Naive B cell (primary cell): ENCODE measurements at regions not wholly inside any gene's neighbourhood (a gene's known extent, or its start where the extent isn't known, plus 50 kb on each side); places are given as distances from the start of the nearest gene placed in this dataset.
"Not testable (repeated sequence)": the region's sequence is repeated elsewhere in the genome, so short reads cannot be mapped to it uniquely, and the experiment has no call there.

Source experiments
- ATAC-seq, 2 donors: fragments of 150-1000 bp; cut with Tn5 transposase; 2 replicates each; pipeline ENCODE4 v1.10.0; 2021; ENCODE audit warnings: low read depth in 2 of 2, mild to moderate bottlenecking in 2 of 2, moderate library complexity in 2 of 2
- DNase-seq: peaks from one replicate; pipeline ENCODE4 v3.0.0; 2022
- H3K27ac Mint-ChIP-seq, 6 donors: one replicate each; pipeline ENCODE4 v1.8.0; 2020 to 2022; ENCODE audit warnings: mild to moderate bottlenecking in 6 of 6, mixed read lengths in 6 of 6, moderate library complexity in 5 of 6, inconsistent platforms in 2 of 6
- H3K27me3 Mint-ChIP-seq, 3 donors: one replicate each; pipeline ENCODE4 v1.8.0; 2021 to 2022; ENCODE audit warnings: mixed read lengths in 3 of 3, mild to moderate bottlenecking in 1 of 3
- H3K36me3 Mint-ChIP-seq, 2 donors: one replicate each; pipeline ENCODE4 v1.8.0; 2020 to 2022; ENCODE audit warnings: mixed read lengths in 2 of 2, inconsistent platforms in 1 of 2, mild to moderate bottlenecking in 1 of 2
- H3K4me1 Mint-ChIP-seq, 3 donors: one replicate each; pipeline ENCODE4 v1.8.0; 2020 to 2022; ENCODE audit warnings: mixed read lengths in 3 of 3, inconsistent platforms in 1 of 3, mild to moderate bottlenecking in 1 of 3, moderate library complexity in 1 of 3
- H3K4me3 Mint-ChIP-seq, 8 donors: one replicate each; pipeline ENCODE4 v1.8.0; 2020 to 2022; ENCODE audit warnings: mild to moderate bottlenecking in 8 of 8, mixed read lengths in 8 of 8, moderate library complexity in 8 of 8, inconsistent platforms in 2 of 8
- H3K9me3 Mint-ChIP-seq, 7 donors: one replicate each; pipeline ENCODE4 v1.8.0; 2020 to 2022; ENCODE audit warnings: mixed read lengths in 7 of 7, mild to moderate bottlenecking in 5 of 7, inconsistent platforms in 2 of 7, moderate library complexity in 1 of 7

- not testable (repeated sequence) for H3K27ac Mint-ChIP-seq, H3K4me1 Mint-ChIP-seq, H3K36me3 Mint-ChIP-seq, ATAC-seq, H3K4me3 Mint-ChIP-seq, DNase-seq, H3K27me3 Mint-ChIP-seq
- peaks cover 0 to 10% (median 3%) of the 10 kb centered on the region in 7 donors for H3K9me3 Mint-ChIP-seq
These were observed 106.1 kb upstream of the EEF2KMT start for GRCh38 chr16:5203675-5204074.

GRCh38 chr16:5200123-5200522, 102.5 kb upstream of the EEF2KMT start:
- no peak overlapping the region for H3K27ac Mint-ChIP-seq
- H3K36me3 Mint-ChIP-seq, result peaks cover 0 to 4% of the 10 kb centered on the region in 2 donors
- H3K4me3 Mint-ChIP-seq, result no peak overlapping the region
- no peak for ATAC-seq
- no peaks in the 10 kb centered on the region for H3K4me1 Mint-ChIP-seq
- peaks cover 0 to 22% (median 11%) of the 10 kb centered on the region in 3 donors for H3K27me3 Mint-ChIP-seq
- no peak for DNase-seq
- H3K9me3 Mint-ChIP-seq, result peaks cover 0 to 16% (median 5%) of the 10 kb centered on the region in 7 donors

GRCh38 chr16:5196204-5196603, 98.6 kb upstream of the EEF2KMT start:
- Mint-ChIP-seq H3K9me3 (peaks cover 0 to 14% (median 5%) of the 10 kb centered on the region in 7 donors), H3K4me1 (no peaks in the 10 kb centered on the region), H3K36me3 (peaks cover 0 to 4% of the 10 kb centered on the region in 2 donors), H3K27ac (no peak overlapping the region), H3K27me3 (peaks cover 5 to 22% (median 18%) of the 10 kb centered on the region in 3 donors), H3K4me3 (no peak overlapping the region)
- no peak for ATAC-seq
- no peak for DNase-seq

GRCh38 chr16:5193861-5194260, 96.3 kb upstream of the EEF2KMT start:
- H3K4me3 Mint-ChIP-seq, result no peak overlapping the region
- no peak overlapping the region for H3K27ac Mint-ChIP-seq
- DNase-seq, result no peak
- peaks cover 0 to 4% of the 10 kb centered on the region in 2 donors for H3K36me3 Mint-ChIP-seq
- peaks cover 5 to 22% (median 14%) of the 10 kb centered on the region in 3 donors for H3K27me3 Mint-ChIP-seq
- no peaks in the 10 kb centered on the region for H3K4me1 Mint-ChIP-seq
- ATAC-seq, result no peak
- peaks cover 0 to 13% (median 5%) of the 10 kb centered on the region in 7 donors for H3K9me3 Mint-ChIP-seq

- Mint-ChIP-seq H3K4me3 (no peak overlapping the region), H3K9me3 (peaks cover 0 to 7% (median 3%) of the 10 kb centered on the region in 7 donors), H3K4me1 (no peaks in the 10 kb centered on the region), H3K36me3 (no peaks in the 10 kb centered on the region), H3K27ac (no peak overlapping the region), H3K27me3 (peaks cover 0 to 11% (median 5%) of the 10 kb centered on the region in 3 donors)
- ATAC-seq, result no peak
- no peak for DNase-seq
These were observed 91.4 kb upstream of the EEF2KMT start for GRCh38 chr16:5188989-5189352.

- no peak for DNase-seq
- Mint-ChIP-seq H3K27me3 (peaks cover 0 to 11% (median 5%) of the 10 kb centered on the region in 3 donors), H3K9me3 (peaks cover 0 to 7% (median 3%) of the 10 kb centered on the region in 7 donors)
These were observed 90.9 kb upstream of the EEF2KMT start for GRCh38 chr16:5188318-5188988.

GRCh38 chr16:5187402-5187952, 89.9 kb upstream of the EEF2KMT start:
- Mint-ChIP-seq H3K27ac (no peak overlapping the region), H3K4me3 (no peak overlapping the region), H3K4me1 (no peaks in the 10 kb centered on the region), H3K27me3 (peaks cover 0 to 7% (median 6%) of the 10 kb centered on the region in 3 donors), H3K36me3 (no peaks in the 10 kb centered on the region), H3K9me3 (peaks cover 0 to 9% (median 7%) of the 10 kb centered on the region in 7 donors)
- ATAC-seq (no peak), DNase-seq (no peak)

More at GRCh38 chr16:5188318-5188988, 90.9 kb upstream of the EEF2KMT start:
- no peak overlapping the region for H3K4me3 Mint-ChIP-seq
- H3K27ac Mint-ChIP-seq, result no peak overlapping the region
- ATAC-seq, result no peak
- no peaks in the 10 kb centered on the region for H3K4me1 Mint-ChIP-seq
- no peaks in the 10 kb centered on the region for H3K36me3 Mint-ChIP-seq

- Mint-ChIP-seq H3K27me3 (peaks cover 0 to 5% (median 4%) of the 10 kb centered on the region in 3 donors), H3K9me3 (peaks cover 0 to 9% (median 7%) of the 10 kb centered on the region in 7 donors), H3K4me3 (no peak overlapping the region), H3K4me1 (no peaks in the 10 kb centered on the region), H3K36me3 (no peaks in the 10 kb centered on the region), H3K27ac (no peak overlapping the region)
- no peak for ATAC-seq
- no peak for DNase-seq
These were observed 88.8 kb upstream of the EEF2KMT start for GRCh38 chr16:5186381-5186903.

- Mint-ChIP-seq H3K27ac (no peak overlapping the region), H3K9me3 (peaks cover 12 to 66% (median 33%) of the 10 kb centered on the region in 7 donors), H3K27me3 (peaks cover 0 to 13% (median 5%) of the 10 kb centered on the region in 3 donors), H3K4me3 (no peak overlapping the region), H3K4me1 (no peaks in the 10 kb centered on the region), H3K36me3 (peaks cover 8 to 21% of the 10 kb centered on the region in 2 donors)
- ATAC-seq (no peak), DNase-seq (no peak)
These were observed 78.9 kb upstream of the EEF2KMT start for GRCh38 chr16:5176505-5176904.

- H3K4me1 Mint-ChIP-seq, result no peaks in the 10 kb centered on the region
- peaks cover 8 to 21% of the 10 kb centered on the region in 2 donors for H3K36me3 Mint-ChIP-seq
- H3K9me3 Mint-ChIP-seq, result peaks cover 16 to 69% (median 38%) of the 10 kb centered on the region in 7 donors
- no peak overlapping the region for H3K27ac Mint-ChIP-seq
- no peak for DNase-seq
- peaks cover 7 to 13% (median 9%) of the 10 kb centered on the region in 3 donors for H3K27me3 Mint-ChIP-seq
- H3K4me3 Mint-ChIP-seq, result no peak overlapping the region
- no peak for ATAC-seq
These were observed 77.7 kb upstream of the EEF2KMT start for GRCh38 chr16:5175266-5175665.

- Mint-ChIP-seq H3K27me3 (peaks cover 10 to 26% (median 18%) of the 10 kb centered on the region in 3 donors), H3K4me1 (no peaks in the 10 kb centered on the region), H3K9me3 (peaks cover 3 to 16% (median 9%) of the 10 kb centered on the region in 7 donors), H3K4me3 (no peak overlapping the region), H3K27ac (no peak overlapping the region), H3K36me3 (peaks cover 0 to 8% of the 10 kb centered on the region in 2 donors)
- ATAC-seq (no peak), DNase-seq (no peak)
These were observed 68.9 kb upstream of the EEF2KMT start for GRCh38 chr16:5166486-5166885.

- Mint-ChIP-seq H3K27ac (peak overlapping the region in 1 of 6 donors; percentile 59), H3K9me3 (peaks cover 3 to 20% (median 11%) of the 10 kb centered on the region in 7 donors), H3K36me3 (peaks cover 0 to 19% of the 10 kb centered on the region in 2 donors), H3K27me3 (peaks cover 10 to 21% (median 19%) of the 10 kb centered on the region in 3 donors)
- not testable (repeated sequence) for ATAC-seq, DNase-seq, H3K4me3 Mint-ChIP-seq, H3K4me1 Mint-ChIP-seq
These were observed 67.8 kb upstream of the EEF2KMT start for GRCh38 chr16:5165429-5165828.

- not testable (repeated sequence) for H3K27ac Mint-ChIP-seq, H3K4me3 Mint-ChIP-seq, H3K4me1 Mint-ChIP-seq, ATAC-seq, DNase-seq
- H3K27me3 Mint-ChIP-seq, result peaks cover 4 to 26% (median 25%) of the 10 kb centered on the region in 3 donors
- peaks cover 0 to 19% of the 10 kb centered on the region in 2 donors for H3K36me3 Mint-ChIP-seq
- peaks cover 3 to 18% (median 11%) of the 10 kb centered on the region in 7 donors for H3K9me3 Mint-ChIP-seq
These were observed 65.2 kb upstream of the EEF2KMT start for GRCh38 chr16:5162801-5163200.

- H3K27ac Mint-ChIP-seq, DNase-seq: not testable (repeated sequence)
These were observed 64.3 kb upstream of the EEF2KMT start for GRCh38 chr16:5161888-5162287.

More at GRCh38 chr16:5161888-5162287, 64.3 kb upstream of the EEF2KMT start:
- H3K4me3 Mint-ChIP-seq, ATAC-seq, H3K4me1 Mint-ChIP-seq: not testable (repeated sequence)
- Mint-ChIP-seq H3K9me3 (peaks cover 3 to 18% (median 11%) of the 10 kb centered on the region in 7 donors), H3K27me3 (peaks cover 7 to 22% (median 18%) of the 10 kb centered on the region in 3 donors), H3K36me3 (peaks cover 0 to 19% of the 10 kb centered on the region in 2 donors)
